NCI-H128 (cell line): ENCODE measurements at regions not wholly inside any gene's neighbourhood (a gene's known extent, or its start where the extent isn't known, plus 50 kb on each side); places are given as distances from the start of the nearest gene placed in this dataset.

Experiments
- DNase-seq: peaks from one replicate; lab custom pipeline; 2025; ENCODE audit not compliant: unreplicated experiment; lab: John Stamatoyannopoulos, UW

- DNase-seq = no peak
Measured at GRCh38 chr14:101236496-101237251, 324.6 kb upstream of the DIO3 start.

- DNase-seq = no peak
Measured at GRCh38 chr14:101237252-101237616, 324.1 kb upstream of the DIO3 start.

GRCh38 chr14:101239065-101239464 lies 322.2 kb upstream of the DIO3 start:
- no peak for DNase-seq

- no peak for DNase-seq
Measured at GRCh38 chr14:101241147-101241546, 320.1 kb upstream of the DIO3 start.

GRCh38 chr14:101241807-101242278 lies 319.5 kb upstream of the DIO3 start:
- DNase-seq = no peak

- no peak for DNase-seq
Measured at GRCh38 chr14:101242442-101243385, 318.6 kb upstream of the DIO3 start.

- no peak for DNase-seq
Measured at GRCh38 chr14:101243587-101244338, 317.5 kb upstream of the DIO3 start.

- DNase-seq = no peak
Measured at GRCh38 chr14:101246894-101247841, 314.1 kb upstream of the DIO3 start.

GRCh38 chr14:101247842-101248725 lies 313.2 kb upstream of the DIO3 start:
- DNase-seq = no peak

GRCh38 chr14:101248840-101249675 lies 312.2 kb upstream of the DIO3 start:
- DNase-seq = no peak

GRCh38 chr14:101249676-101250036 lies 311.6 kb upstream of the DIO3 start:
- no peak for DNase-seq

GRCh38 chr14:101250336-101250947 lies 310.9 kb upstream of the DIO3 start:
- DNase-seq = no peak

- DNase-seq = no peak
Measured at GRCh38 chr14:101250948-101251811, 310.1 kb upstream of the DIO3 start.

- DNase-seq = no peak
Measured at GRCh38 chr14:101251812-101252442, 309.4 kb upstream of the DIO3 start.

- DNase-seq = no peak
Measured at GRCh38 chr14:101252443-101253214, 308.7 kb upstream of the DIO3 start.

- DNase-seq = no peak
Measured at GRCh38 chr14:101253948-101254347, 307.3 kb upstream of the DIO3 start.
